ENCODE measurements at regions not wholly inside any gene's neighbourhood (a gene's known extent, or its start where the extent isn't known, plus 50 kb on each side); places are given as distances from the start of the nearest gene placed in this dataset.
"Not testable (repeated sequence)": the region's sequence is repeated elsewhere in the genome, so short reads cannot be mapped to it uniquely, and the experiment has no call there.

DNA sequence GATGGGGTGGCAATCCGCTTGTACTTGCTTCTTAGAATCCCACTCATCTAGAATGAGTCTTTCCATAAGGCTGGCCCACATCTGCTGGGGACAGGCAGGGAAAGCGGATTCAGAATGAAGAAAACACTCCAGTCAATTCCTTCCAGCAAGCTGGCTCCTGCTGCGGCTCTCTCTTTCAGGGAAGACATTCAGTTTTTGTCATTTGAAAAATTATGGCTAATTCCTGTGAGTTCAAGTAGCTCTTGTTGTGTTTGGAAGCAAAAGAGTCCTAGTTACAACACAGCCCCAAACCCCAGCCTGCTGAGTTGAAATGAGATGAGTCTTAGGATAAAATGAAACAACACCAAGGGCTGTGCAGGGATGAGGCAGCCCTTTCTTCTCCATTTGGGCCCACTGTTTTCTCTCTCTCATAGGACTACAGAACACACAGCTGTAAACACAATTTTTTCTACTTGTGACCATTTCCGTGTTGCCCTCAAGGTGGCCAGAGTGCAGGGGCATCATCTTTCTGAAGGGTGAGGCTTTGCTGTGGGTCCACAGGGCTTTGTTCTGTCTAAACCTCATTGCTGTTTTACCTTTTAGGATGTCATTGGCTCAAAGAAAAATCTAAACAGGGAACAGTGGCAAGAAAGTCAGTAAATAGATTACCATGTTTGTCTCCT, 90.8 kb upstream of the EEPD1 start:
- Mint-ChIP-seq H3K27me3 (no peaks in the 10 kb centered on the region), H3K27ac (no peak overlapping the region), H3K4me1 (no peaks in the 10 kb centered on the region), H3K4me3 (no peak overlapping the region), H3K36me3 (ENCODE audit: low read depth) (no peaks in the 10 kb centered on the region), H3K9me3 (no peaks in the 10 kb centered on the region)
- ATAC-seq (replicated peaks) = no peak

DNA sequence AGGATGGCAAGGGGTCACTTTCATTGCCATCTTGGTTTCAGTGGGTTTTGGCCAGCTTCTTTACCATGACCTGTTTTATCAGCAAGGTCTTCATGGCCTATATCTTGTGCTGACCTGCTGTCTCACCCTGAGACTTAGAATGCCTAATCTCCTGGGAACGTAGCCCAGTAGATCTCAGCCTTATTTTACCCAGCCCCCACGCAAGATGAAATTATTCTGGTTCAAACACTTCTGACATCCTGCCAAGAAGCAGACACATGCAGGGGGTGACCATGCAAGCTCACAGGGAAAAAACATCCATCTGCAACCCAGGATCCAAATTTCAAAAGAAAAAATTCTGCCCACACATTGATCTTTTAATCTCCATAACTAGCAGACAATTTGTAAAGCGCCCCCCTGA, 88.4 kb upstream of the EEPD1 start:
- no peaks in the 10 kb centered on the region for H3K9me3 Mint-ChIP-seq
- no peak for ATAC-seq (replicated peaks)
- H3K4me1 Mint-ChIP-seq = no peaks in the 10 kb centered on the region
- H3K4me3 Mint-ChIP-seq = no peak overlapping the region
- H3K27me3 Mint-ChIP-seq = no peaks in the 10 kb centered on the region
- H3K36me3 Mint-ChIP-seq (ENCODE audit: low read depth) = no peaks in the 10 kb centered on the region
- no peak overlapping the region for H3K27ac Mint-ChIP-seq

GRCh38 chr7:36065563-36066342, 87.3 kb upstream of the EEPD1 start:
- H3K4me1 Mint-ChIP-seq; H3K27me3 Mint-ChIP-seq; H3K36me3 Mint-ChIP-seq (ENCODE audit: low read depth); H3K27ac Mint-ChIP-seq; ATAC-seq (replicated peaks); H3K4me3 Mint-ChIP-seq; H3K9me3 Mint-ChIP-seq: not testable (repeated sequence)

GRCh38 chr7:36066343-36066664, 86.8 kb upstream of the EEPD1 start:
- Mint-ChIP-seq H3K27ac (no peak overlapping the region), H3K36me3 (ENCODE audit: low read depth) (no peaks in the 10 kb centered on the region), H3K27me3 (no peaks in the 10 kb centered on the region), H3K4me3 (no peak overlapping the region), H3K4me1 (no peaks in the 10 kb centered on the region), H3K9me3 (no peaks in the 10 kb centered on the region)
- ATAC-seq (replicated peaks) = no peak

DNA sequence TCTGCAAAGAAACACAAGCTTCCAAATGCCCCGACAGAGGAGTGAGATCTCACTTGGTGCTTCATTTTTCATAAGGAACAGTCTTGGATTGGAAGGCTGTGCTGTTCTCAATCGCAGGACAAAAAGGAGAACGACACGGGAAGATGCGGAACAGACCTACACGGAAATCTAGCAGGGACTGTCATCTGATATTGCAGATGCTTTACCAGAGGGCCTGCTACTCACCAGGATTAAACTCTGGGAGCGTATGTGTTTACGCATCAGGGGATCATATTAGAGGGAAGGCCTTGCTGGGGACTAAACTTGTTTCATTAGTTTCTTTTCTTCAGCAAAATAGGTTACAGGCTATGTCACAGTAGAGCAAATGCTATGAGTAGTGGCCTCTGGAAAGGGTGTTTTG, 82.8 kb upstream of the EEPD1 start:
- Mint-ChIP-seq H3K27me3 (peaks cover 4% of the 10 kb centered on the region), H3K4me3 (no peak overlapping the region), H3K36me3 (ENCODE audit: low read depth) (no peaks in the 10 kb centered on the region), H3K4me1 (no peaks in the 10 kb centered on the region), H3K9me3 (no peaks in the 10 kb centered on the region), H3K27ac (no peak overlapping the region)
- no peak for ATAC-seq (replicated peaks)

DNA sequence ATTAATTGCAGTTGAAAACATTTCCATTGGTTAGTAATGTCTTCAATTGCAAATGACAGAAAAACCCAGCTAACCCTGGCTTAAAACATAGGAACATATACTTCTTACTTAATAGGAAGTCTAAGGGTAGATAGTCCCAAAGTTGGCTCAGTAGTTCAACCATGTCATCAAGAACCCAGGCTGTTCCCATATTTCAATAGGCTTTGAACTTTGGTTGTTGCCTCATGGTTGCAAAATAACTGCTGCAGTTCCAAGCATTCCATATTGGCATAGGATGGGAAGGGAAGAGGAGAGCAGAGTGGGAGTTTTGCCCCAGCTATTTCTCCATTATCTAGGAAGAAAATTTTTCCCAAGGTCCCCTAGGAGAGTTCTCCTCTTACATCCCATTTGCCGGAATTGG, 81.4 kb upstream of the EEPD1 start:
- no peak overlapping the region for H3K27ac Mint-ChIP-seq
- H3K4me3 Mint-ChIP-seq = no peak overlapping the region
- H3K36me3 Mint-ChIP-seq (ENCODE audit: low read depth) = no peaks in the 10 kb centered on the region
- H3K4me1 Mint-ChIP-seq = no peaks in the 10 kb centered on the region
- no peaks in the 10 kb centered on the region for H3K9me3 Mint-ChIP-seq
- H3K27me3 Mint-ChIP-seq = peaks cover 4% of the 10 kb centered on the region
- no peak for ATAC-seq (replicated peaks)

GRCh38 chr7:36072620-36073019, 80.4 kb upstream of the EEPD1 start:
- Mint-ChIP-seq H3K27me3 (peaks cover 4% of the 10 kb centered on the region), H3K4me1 (no peaks in the 10 kb centered on the region), H3K4me3 (no peak overlapping the region), H3K9me3 (no peaks in the 10 kb centered on the region), H3K36me3 (ENCODE audit: low read depth) (no peaks in the 10 kb centered on the region), H3K27ac (no peak overlapping the region)
- ATAC-seq (replicated peaks) = no peak

DNA sequence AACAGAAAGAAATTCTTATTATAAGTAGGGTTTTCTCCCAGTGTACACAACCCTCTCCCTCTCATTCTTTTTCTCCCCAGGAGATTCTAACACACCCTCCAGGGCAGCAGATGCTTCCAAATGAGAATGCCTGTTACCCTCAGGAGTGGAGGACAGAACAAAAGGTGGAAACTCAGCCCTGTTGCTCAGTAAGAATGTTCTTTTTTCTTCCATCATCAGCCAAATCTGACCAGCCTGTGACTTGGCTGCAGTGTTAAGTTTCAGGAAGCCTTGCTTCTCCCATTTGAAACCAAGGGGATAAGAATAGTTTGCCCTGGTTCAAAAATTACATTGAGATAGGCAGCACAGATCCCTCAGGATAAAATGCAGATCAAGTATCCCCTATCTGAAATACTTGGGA, 77.5 kb upstream of the EEPD1 start:
- Mint-ChIP-seq H3K27me3 (peaks cover 4% of the 10 kb centered on the region), H3K4me1 (no peaks in the 10 kb centered on the region), H3K27ac (no peak overlapping the region), H3K4me3 (no peak overlapping the region), H3K9me3 (no peaks in the 10 kb centered on the region), H3K36me3 (ENCODE audit: low read depth) (no peaks in the 10 kb centered on the region)
- no peak for ATAC-seq (replicated peaks)

DNA sequence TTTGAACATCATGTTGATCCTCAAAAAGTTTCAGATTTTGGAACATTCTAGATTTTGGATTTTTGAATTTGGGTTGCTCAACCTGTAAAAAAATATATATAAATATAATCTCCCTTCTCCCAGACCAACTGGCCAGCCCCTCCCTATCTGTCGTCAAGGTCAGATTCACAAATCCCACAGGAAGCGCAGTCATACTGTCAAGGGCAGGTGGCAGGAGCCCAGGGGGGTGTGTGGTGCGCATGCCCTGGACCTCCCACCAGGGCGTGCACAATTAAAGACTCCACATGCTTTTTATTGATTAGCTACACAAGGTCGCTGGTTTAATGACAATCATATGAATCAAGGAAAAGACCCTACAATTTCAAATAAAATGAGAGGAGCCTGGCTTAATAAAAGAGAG, 77.0 kb upstream of the EEPD1 start:
- no peak overlapping the region for H3K4me3 Mint-ChIP-seq
- H3K27ac Mint-ChIP-seq = no peak overlapping the region
- peaks cover 4% of the 10 kb centered on the region for H3K27me3 Mint-ChIP-seq
- no peak for ATAC-seq (replicated peaks)
- no peaks in the 10 kb centered on the region for H3K4me1 Mint-ChIP-seq
- H3K9me3 Mint-ChIP-seq = no peaks in the 10 kb centered on the region
- H3K36me3 Mint-ChIP-seq (ENCODE audit: low read depth) = no peaks in the 10 kb centered on the region

DNA sequence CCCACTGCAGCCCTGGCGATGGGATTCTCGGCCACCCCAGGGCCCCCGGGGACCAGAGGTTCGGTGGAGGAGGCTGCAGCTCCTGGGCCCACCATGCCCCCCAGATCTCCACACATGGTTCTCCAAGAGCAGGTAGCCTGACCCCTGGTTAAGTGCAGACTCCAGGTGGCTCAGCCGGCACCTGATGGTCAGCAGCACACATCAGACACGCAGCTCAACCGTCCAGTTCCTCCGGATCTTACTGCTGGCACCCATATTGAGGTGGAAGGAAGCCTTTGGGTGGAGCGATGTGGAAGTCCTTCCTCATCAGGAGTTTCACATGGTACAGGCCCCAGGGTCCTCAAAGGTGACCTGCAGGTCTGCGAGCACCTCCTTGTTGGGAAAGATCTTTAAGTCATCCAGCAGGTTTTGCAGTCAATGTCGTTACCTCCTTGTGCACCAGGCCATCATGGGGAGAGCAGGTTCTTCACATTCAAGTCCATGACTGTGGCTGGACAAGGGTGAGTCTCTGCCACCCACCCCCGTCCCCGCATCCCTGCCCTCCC, 74.2 kb upstream of the EEPD1 start:
- Mint-ChIP-seq H3K4me1 (no peaks in the 10 kb centered on the region), H3K36me3 (ENCODE audit: low read depth) (no peaks in the 10 kb centered on the region), H3K9me3 (no peaks in the 10 kb centered on the region), H3K27me3 (peaks cover 2% of the 10 kb centered on the region), H3K4me3 (no peak overlapping the region), H3K27ac (no peak overlapping the region)
- ATAC-seq (replicated peaks) = no peak

GRCh38 chr7:36079446-36080025, 73.5 kb upstream of the EEPD1 start:
- no peaks in the 10 kb centered on the region for H3K9me3 Mint-ChIP-seq
- H3K4me1 Mint-ChIP-seq = no peaks in the 10 kb centered on the region
- no peak overlapping the region for H3K27ac Mint-ChIP-seq
- no peaks in the 10 kb centered on the region for H3K27me3 Mint-ChIP-seq
- no peak for ATAC-seq (replicated peaks)
- no peak overlapping the region for H3K4me3 Mint-ChIP-seq
- H3K36me3 Mint-ChIP-seq (ENCODE audit: low read depth) = no peaks in the 10 kb centered on the region

- Mint-ChIP-seq H3K36me3 (ENCODE audit: low read depth) (no peaks in the 10 kb centered on the region), H3K4me3 (no peak overlapping the region), H3K27me3 (no peaks in the 10 kb centered on the region), H3K9me3 (no peaks in the 10 kb centered on the region), H3K4me1 (no peaks in the 10 kb centered on the region), H3K27ac (no peak overlapping the region)
- no peak for ATAC-seq (replicated peaks)
Measured at GRCh38 chr7:36080843-36081242, 72.2 kb upstream of the EEPD1 start.

DNA sequence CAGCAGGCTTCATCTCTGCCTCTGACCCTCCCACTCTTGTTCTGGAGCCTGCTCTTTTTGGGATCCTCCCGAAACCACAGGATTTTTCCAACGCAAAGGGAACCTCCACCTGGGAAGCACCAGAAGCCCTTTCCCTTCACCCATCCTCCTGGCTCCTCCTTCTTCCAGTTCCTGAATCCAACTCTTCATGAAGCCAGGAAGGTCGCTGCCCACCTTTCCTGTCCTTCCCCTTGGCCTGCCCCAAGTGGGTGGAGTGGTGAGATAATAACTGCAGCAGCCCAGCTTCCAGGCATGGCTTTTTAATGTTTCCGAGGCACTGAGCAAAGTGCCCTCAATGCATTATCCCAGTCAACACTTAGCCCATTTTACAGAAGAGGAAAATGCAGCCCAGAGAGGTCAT, 70.8 kb upstream of the EEPD1 start:
- Mint-ChIP-seq H3K4me1 (no peaks in the 10 kb centered on the region), H3K9me3 (no peaks in the 10 kb centered on the region), H3K27me3 (no peaks in the 10 kb centered on the region), H3K4me3 (no peak overlapping the region), H3K36me3 (ENCODE audit: low read depth) (no peaks in the 10 kb centered on the region), H3K27ac (no peak overlapping the region)
- ATAC-seq (replicated peaks) = no peak

DNA sequence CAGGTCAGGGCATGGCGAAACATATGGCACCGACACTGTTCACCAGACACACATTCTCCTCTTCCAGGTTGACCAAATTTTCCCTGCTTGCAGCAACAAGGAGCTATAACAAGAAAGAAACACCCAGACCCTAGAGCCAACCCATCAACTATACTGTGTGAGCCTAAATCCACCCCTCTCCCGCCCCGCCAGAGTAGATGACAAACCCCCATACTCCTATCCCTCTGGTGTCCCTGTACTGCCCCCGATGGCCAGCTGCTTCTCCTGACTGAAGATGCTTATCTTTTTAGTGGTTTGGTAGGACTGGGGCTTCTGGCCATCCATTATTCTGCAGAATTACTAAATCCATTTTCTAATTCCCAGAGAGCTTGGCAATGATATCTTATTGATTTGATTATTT, 70.1 kb upstream of the EEPD1 start:
- no peak overlapping the region for H3K27ac Mint-ChIP-seq
- H3K36me3 Mint-ChIP-seq (ENCODE audit: low read depth) = no peaks in the 10 kb centered on the region

More for the DNA sequence above, 70.1 kb upstream of the EEPD1 start:
- Mint-ChIP-seq H3K4me1 (no peaks in the 10 kb centered on the region), H3K4me3 (no peak overlapping the region), H3K27me3 (no peaks in the 10 kb centered on the region), H3K9me3 (no peaks in the 10 kb centered on the region)
- ATAC-seq (replicated peaks) = no peak

All from activated T-helper 17 cell treated with anti-CD3 and anti-CD28 coated beads, Interleukin-2, amount 50 U/mL, for 72 hours (primary cell).